GM18520 (cell line): ENCODE measurements at regions not wholly inside any gene's neighbourhood (a gene's known extent, or its start where the extent isn't known, plus 50 kb on each side); places are given as distances from the start of the nearest gene placed in this dataset.

Experiments
- ATAC-seq: cut with Tn5 transposase; IDR thresholded peaks from one replicate; pipeline ENCODE4 v1.9.1; 2021; ENCODE audit not compliant: unreplicated experiment

- ATAC-seq, result no peak
Observed at GRCh38 chr6:147621263-147621662, 112.8 kb downstream of the SAMD5 start.

GRCh38 chr6:147621961-147622360 lies 113.5 kb downstream of the SAMD5 start:
- ATAC-seq, result no peak

DNA sequence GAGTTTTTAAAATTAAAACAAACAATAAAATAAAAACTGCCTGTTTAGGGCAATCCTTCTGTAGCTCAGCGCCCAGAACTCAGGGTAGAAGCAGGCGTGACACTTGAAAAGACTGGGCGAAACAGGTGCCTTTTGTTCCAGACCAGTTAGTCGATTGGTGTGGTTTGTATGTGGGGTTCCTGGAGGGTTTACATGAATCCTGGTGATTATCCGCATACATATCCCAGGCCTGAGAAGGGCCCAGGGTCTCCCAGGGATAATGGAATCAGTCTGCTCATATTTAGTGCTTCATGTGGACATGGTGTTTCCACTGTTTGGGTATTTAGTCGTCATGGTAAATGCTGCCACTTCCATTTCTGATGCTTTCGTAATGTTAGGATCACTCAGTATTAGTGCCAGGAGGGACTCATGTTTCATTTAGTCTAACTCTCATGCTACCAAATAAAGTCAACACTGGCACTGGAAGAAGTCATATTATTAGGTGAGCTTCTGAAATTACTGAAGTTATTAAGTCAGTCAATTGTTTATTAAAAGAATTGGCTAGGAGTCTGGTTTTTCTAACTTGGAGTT lies 116.5 kb downstream of the SAMD5 start:
- ATAC-seq, result no peak

GRCh38 chr6:147625946-147626345 lies 117.5 kb downstream of the SAMD5 start:
- no peak for ATAC-seq

GRCh38 chr6:147627411-147627810 lies 118.9 kb downstream of the SAMD5 start:
- no peak for ATAC-seq

DNA sequence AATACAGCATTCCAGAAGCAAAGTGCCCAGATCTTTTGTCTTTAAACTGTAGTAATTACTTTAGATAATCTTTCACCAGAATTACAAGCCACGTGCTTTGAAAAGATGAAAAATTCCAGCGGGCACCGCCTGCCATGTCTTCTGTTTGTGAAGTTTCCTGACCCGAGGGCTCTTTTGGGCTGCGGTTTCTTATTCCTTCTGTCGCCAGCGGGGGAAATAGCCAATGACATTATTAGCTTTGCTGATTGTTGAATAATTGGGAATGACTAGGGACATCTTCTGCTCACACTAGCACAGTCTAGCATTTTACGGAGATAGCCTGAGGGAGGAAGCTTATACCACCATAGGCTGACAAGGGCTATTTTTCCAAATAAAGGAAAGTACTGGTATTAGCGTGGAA lies 124.7 kb downstream of the SAMD5 start:
- no peak for ATAC-seq

DNA sequence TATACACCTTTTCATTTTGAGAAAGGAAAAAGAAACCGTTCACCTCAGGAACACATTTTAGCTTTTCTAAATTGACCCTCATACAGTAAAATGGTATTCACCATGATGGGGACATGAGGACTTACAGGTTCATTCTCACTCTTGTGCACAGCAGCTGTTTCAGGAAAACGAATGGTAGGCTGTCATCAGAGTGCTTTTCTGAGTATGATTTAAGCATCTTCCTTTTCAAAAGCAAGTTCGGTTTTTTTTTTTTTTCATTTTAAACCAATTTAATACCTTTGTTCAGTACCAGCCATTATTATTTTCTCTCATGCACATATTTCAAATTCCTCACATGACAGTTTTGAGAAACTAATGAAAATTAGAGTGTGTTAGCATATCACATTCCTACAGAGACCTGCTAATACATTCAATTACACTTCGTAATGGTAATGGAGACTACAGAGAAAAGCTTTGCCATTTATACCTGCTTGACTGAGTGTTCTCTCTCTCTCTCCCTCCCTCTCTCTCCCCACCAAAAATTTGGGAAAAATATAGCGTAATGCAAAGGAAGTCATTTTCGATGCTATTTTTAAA lies 129.2 kb downstream of the SAMD5 start:
- ATAC-seq, result no peak

DNA sequence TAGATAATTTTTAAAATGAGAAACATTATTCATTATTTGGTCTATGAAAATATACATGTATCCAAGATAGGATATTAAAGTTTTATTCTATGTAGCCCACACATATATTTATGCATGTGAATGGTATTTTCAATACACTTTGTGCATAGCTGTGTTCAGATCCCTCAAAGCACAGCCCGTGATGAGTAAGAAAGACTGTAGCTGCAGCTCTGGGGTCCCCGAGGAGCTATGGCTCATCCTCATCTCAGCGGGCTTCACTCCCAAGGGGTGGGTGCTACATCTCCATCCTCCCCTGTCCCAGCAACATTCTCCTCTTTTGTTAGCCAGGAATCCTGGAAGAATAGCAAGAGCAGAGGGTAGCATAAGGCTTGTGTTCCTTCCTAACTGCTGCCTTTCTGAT lies 130.8 kb downstream of the SAMD5 start:
- no peak for ATAC-seq

GRCh38 chr6:147640606-147641005 lies 132.1 kb downstream of the SAMD5 start:
- no peak for ATAC-seq

GRCh38 chr6:147641511-147641910 lies 133.0 kb downstream of the SAMD5 start:
- ATAC-seq, result no peak

DNA sequence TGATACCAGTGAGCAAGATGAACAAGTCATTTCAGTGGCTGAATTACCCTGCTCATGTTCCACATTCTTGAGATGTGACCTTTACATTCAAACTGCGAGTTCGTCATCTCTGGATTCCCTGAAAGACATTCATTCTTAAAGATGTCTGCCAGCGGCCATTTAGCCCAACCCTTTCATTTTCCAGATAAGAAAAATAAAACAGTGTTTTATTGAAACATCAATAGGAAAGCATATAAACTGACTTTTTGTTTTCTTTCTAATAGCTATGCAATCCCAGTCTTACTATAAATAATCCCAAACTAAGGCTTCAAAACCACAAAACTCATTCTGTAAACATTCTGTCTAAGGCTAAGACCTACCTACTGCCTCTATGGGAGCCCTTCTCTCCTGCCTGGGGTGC lies 134.0 kb downstream of the SAMD5 start:
- ATAC-seq, result no peak

GRCh38 chr6:147643341-147644200 lies 135.1 kb downstream of the SAMD5 start:
- ATAC-seq, result no peak

DNA sequence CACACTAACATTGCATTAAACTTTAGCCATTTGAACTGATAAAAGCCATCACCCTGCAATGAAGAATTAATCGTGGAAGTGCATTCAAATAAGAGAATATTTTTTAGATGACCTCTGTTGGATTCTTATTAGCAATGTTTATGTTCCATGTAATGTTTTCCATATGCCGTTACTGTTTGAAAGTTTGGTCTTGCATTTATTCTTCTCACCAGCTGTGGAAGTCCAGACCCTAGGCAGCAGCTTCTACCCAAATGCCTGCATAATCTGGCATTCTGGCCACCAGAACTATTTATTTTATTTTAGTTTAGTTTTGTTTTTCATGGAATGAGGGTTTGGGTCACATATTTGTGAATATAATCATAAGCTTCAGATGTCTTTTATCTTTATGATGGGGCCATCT lies 140.4 kb downstream of the SAMD5 start:
- no peak for ATAC-seq

GRCh38 chr6:147651249-147652063 lies 143.0 kb downstream of the SAMD5 start:
- no peak for ATAC-seq

- ATAC-seq, result no peak
Observed at GRCh38 chr6:147653631-147654030, 145.1 kb downstream of the SAMD5 start.

DNA sequence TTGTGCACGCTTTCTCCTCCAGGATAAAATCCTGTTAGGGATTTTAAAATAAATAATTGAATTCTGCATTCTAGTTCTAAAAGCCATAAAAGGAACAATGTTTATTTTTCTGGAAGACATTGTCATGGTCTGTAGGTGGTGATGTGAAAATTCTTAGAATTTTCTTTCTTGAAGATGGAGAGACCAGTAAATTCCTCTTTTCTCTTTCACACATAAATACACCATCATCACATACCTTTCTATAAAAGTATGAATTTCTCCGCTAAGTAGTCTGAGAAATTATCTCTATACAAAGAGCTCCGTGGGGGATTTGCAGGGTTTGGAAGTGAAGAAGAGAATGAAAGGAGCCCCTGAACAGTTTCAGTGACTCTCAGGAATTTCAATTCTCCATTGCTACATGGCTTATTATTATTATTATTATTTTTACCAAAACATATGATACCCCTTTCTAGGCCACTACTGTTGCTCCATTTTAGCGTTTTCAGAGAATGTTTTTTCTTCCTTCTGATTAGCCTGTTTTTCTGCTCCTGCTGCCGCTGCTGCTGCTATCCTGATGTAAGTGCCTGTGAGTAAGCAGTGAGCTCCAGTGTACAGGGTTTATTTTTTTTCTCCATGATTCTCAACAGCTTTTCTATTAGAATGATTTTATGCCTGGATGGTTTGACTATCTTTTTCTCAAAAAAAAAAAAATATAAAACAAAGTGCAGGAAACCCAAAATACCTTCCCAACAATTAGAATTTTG lies 145.8 kb downstream of the SAMD5 start:
- ATAC-seq, result no peak

DNA sequence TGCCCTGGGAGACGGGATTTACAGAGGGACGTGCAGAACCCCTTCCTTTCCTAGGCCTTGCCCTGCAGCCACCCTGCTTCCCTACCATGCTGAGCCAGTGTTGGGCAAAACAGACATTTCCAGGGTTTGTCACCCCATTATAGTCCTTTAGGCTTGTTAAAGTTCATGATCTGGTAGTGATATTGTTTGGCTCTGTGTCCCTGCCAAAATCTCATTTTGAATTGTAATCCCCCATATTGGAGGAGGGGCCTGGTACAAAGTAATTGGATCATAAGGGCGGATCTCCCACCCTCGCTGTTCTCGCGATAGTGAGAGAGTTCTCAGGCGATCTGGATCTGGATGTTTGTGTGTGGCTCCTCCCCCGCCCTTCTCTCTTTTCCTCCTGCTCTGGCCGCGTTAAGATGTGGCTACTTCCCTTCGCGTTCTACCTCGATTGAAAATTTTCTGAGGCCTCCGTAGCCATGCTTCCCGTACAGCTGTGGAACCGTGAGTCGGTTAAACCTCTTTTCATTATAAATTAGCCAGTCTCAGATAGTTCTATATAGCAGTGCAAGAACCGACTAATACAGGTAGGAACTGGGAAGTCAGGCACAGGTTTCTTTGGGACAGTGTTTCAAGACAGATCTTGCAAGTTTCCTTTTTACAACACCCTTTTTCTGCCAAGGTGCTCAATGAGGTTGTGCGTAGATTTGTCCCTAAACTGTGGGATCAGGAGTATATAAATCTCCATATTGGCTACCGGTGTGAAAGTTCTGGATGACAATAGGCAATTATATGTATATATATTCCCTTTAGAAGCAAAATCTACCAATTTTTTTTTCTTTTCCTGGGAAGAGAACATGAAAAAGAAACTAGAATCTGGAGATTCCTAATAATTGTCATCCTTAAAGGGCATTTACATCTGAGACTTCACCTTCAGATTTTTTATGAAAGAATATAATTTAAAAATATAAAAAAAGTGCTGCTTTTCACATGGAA lies 152.1 kb downstream of the SAMD5 start:
- ATAC-seq, result no peak

- no peak for ATAC-seq
Observed at GRCh38 chr6:147662646-147663045, 154.2 kb downstream of the SAMD5 start.

DNA sequence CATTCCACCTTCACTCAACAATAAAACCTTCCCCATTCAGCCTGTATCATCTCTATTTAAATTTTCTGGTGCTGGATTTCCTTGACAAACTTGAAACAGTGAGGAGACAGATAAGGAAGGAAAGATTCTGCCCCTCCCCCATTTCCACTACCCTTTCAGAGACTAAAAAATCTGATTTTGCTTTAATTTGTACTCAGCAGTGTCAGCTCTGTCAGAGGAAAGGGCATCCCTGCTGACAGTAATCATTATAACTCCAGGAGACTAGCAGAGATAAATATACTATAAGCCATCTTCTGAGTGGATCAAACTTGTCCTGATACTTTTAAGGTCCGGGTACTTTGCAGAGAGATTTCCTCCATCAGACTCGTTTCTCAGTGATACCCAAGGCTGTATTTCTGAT lies 155.6 kb downstream of the SAMD5 start:
- ATAC-seq, result no peak

DNA sequence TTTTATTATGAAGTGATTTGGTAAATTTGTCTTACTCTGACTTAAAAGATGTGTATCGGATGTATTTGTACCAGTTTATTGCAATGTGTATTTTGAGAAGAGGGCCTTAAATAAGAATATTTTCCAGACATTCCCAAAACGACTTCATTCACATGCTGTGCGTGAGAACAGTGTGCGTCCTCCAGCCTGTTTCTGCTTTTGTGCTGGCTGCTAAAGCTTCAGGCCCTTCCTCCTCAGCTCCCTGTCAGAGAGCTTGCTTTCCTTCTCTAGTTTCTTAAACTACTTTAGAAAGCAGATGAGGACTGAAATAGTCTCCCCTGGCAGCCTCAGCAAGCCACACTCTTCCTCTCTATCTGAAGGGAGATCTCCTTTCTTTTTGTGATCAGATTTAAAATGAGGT lies 157.8 kb downstream of the SAMD5 start:
- ATAC-seq, result no peak
